H1 (cell line): ENCODE measurements at regions not wholly inside any gene's neighbourhood (a gene's known extent, or its start where the extent isn't known, plus 50 kb on each side); places are given as distances from the start of the nearest gene placed in this dataset.

Experiments
- BCL11A ChIP-seq, 2 experiments: IDR thresholded peaks; one replicate each; pipeline ENCODE4 v1.6.1; 2011; ENCODE audit warnings: low read depth in 2 of 2, low read length in 2 of 2, mild to moderate bottlenecking in 2 of 2
- CHD7 ChIP-seq: fragments of 300-600 bp; sonication (generic); IDR thresholded peaks from 2 replicates; pipeline ENCODE4 v1.7.1; 2012; ENCODE audit warnings: low read length, moderate library complexity, mild to moderate bottlenecking, inconsistent platforms; ENCODE audit not compliant: insufficient replicate concordance
- FOSL1 ChIP-seq: IDR thresholded peaks from 2 replicates; pipeline ENCODE4 v1.6.1; 2011; ENCODE audit warnings: mild to moderate bottlenecking, low read depth, low read length, moderate library complexity; ENCODE audit not compliant: insufficient read depth
- MAFK ChIP-seq: IDR thresholded peaks from 2 replicates; pipeline ENCODE4 v1.6.1; 2012; ENCODE audit warnings: low read depth, mild to moderate bottlenecking, improper control_type of control experiment, low read length
- RBBP5 ChIP-seq: IDR thresholded peaks from 2 replicates; pipeline ENCODE4 v1.7.1; 2012; ENCODE audit warnings: low read depth, mild to moderate bottlenecking, inconsistent platforms, low read length, moderate library complexity, borderline replicate concordance
- TAF1 ChIP-seq: IDR thresholded peaks from 2 replicates; pipeline ENCODE4 v1.6.1; 2011; ENCODE audit warnings: mild to moderate bottlenecking, low read depth, low read length

DNA sequence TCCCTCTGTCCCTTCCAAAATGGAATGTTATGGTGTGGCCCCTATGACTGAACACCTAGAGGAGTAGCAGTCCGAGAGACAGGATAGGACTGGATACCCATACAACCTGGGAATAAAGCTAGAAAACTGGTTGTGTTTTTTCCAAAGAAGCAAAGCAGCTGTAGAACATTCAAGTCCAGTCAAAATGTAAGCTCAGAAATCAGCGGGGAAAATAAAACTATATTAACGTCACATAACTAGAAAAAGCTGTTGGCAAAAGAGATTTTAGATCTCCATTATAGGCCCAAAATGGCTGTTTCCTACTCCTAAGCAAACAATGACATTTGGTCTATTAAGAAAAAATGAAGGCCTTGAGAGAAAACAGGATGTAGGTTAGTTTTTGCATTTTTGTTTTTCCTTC is 177.7 kb downstream of the PTN start (continued):
- TF ChIP-seq RBBP5 (no peak), CHD7 (no peak), MAFK (no peak), BCL11A (IDR thresholded peaks at IDR 0.05; ENCODE audit: low read depth in 2 of 2, low read length in 2 of 2) (no peak), TAF1 (no peak), FOSL1 (no peak)
